ENCODE measurements at regions not wholly inside any gene's neighbourhood (a gene's known extent, or its start where the extent isn't known, plus 50 kb on each side); places are given as distances from the start of the nearest gene placed in this dataset.

DNA sequence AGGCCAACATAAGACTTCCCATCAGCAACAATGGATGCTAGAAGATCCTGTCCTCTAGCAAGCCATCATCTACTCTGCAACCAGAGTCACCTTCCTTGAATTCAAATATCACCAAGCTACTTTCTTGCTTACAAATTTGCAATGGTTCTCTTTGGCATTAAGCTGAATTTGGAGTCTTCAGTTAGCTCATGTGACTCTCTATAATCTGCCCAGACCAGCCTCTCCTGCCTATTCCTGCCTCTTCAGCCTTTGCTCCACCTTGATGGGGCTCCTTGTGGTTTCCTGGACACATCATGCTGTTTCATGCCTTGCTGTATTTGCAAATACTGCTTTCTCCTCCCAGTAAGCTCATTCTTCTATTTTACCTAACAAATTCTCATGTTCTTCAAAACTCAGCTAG is 82.3 kb downstream of the RASSF10 start:
- Histone ChIP-seq H3K27ac (no peak overlapping the region), H3K27me3 (no peaks in the 10 kb centered on the region), H3K9me3 (ENCODE audit: low read depth) (no peaks in the 10 kb centered on the region), H3K36me3 (no peaks in the 10 kb centered on the region), H3K4me1 (ENCODE audit: low read depth) (no peaks in the 10 kb centered on the region), H3K4me3 (no peak overlapping the region)
- no peak for TF ChIP-seq CTCF (IDR thresholded peaks at IDR 0.05; ENCODE audit: low read depth, low read length)
- no peak for DNase-seq (ENCODE audit: low read depth in 1 of 2, low spot score in 1 of 2)

DNA sequence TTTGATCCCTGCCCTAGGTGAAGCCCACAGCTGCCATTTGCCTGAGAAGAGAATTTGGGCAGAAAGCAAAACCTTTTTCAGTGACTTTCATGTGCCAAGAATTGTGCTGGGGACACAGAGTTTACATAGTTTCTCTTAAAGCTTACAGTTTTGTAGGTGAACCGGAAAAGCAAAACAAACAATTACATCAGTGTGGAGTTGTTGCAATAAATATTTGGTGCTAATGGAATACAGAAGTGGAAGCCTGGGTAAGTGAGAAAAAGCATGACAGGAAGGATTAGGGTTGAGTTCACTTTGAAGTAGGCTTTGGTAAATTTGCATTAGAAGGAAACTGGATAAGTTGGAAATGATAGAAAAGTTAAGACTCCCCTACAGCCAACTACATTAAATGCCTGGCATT is 82.7 kb downstream of the RASSF10 start:
- no peaks in the 10 kb centered on the region for H3K4me1 ChIP-seq (ENCODE audit: low read depth)
- no peak for DNase-seq (ENCODE audit: low read depth in 1 of 2, low spot score in 1 of 2)
- no peak for TF ChIP-seq CTCF (IDR thresholded peaks at IDR 0.05; ENCODE audit: low read depth, low read length)
- H3K27ac ChIP-seq = no peak overlapping the region
- H3K36me3 ChIP-seq = no peaks in the 10 kb centered on the region
- no peaks in the 10 kb centered on the region for H3K9me3 ChIP-seq (ENCODE audit: low read depth)
- H3K4me3 ChIP-seq = no peak overlapping the region
- no peaks in the 10 kb centered on the region for H3K27me3 ChIP-seq

DNA sequence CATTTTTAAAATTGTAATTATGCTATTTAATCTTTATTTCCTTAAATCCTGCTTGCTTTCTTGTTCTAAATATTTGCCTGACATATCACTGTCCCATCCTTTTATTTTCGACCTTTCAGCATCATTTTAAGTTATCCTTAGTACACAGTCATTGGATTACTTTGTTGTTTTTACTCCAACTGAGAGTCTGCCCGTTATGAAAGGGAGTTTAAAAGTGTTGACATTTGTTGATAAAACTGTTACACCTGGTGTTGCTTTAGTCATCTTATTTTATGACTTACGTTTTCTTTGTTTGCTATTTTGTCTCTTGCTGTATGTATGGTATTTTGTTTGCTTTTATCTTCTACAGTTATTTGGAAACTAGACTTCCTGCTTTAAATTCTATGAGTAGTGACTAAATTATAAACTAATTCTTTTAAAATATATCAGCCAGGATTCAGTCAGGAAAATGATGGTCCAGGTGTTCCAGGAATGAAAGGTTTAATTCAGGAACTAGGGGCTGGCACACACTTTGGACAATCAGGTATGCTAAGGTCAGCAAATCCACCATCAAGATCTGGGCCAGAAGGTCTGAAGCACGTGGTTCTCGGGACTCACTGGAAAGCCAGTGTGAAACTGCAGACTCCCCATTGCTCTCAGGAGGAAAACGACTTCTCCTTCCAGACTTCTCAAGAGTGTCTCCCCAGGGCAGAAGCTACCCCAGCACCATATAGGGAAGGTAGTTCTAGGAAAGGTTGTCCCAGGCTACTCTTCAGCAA is 86.0 kb downstream of the RASSF10 start:
- Histone ChIP-seq H3K36me3 (no peaks in the 10 kb centered on the region), H3K27me3 (no peaks in the 10 kb centered on the region), H3K27ac (no peak overlapping the region), H3K9me3 (ENCODE audit: low read depth) (no peaks in the 10 kb centered on the region), H3K4me3 (no peak overlapping the region), H3K4me1 (ENCODE audit: low read depth) (no peaks in the 10 kb centered on the region)
- TF ChIP-seq CTCF (IDR thresholded peaks at IDR 0.05; ENCODE audit: low read depth, low read length) = no peak
- DNase-seq (ENCODE audit: low read depth in 1 of 2, low spot score in 1 of 2) = no peak

DNA sequence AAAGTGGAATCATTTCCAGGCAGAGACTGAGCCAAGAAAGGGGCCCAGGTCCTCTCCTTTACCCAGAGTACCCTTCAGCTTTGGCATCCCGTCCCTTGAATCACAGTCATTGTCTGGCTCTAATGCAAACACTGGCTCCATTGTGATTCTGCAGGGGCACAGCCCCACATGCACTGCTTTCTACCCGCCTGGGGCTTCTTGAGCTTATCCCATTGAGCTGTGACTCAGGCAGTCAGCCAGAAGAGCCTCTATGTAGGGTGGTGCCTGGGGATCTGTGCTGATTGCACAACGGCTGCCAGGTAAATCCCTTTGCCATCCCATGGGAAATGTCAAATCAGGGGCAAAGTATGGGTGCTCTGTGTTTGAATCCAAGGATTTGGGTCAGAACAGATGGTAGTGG is 88.9 kb downstream of the RASSF10 start:
- Histone ChIP-seq H3K27me3 (no peaks in the 10 kb centered on the region), H3K27ac (no peak overlapping the region), H3K9me3 (ENCODE audit: low read depth) (no peaks in the 10 kb centered on the region), H3K4me3 (no peak overlapping the region), H3K4me1 (ENCODE audit: low read depth) (no peaks in the 10 kb centered on the region), H3K36me3 (no peaks in the 10 kb centered on the region)
- no peak for TF ChIP-seq CTCF (IDR thresholded peaks at IDR 0.05; ENCODE audit: low read depth, low read length)
- no peak for DNase-seq (ENCODE audit: low read depth in 1 of 2, low spot score in 1 of 2)

DNA sequence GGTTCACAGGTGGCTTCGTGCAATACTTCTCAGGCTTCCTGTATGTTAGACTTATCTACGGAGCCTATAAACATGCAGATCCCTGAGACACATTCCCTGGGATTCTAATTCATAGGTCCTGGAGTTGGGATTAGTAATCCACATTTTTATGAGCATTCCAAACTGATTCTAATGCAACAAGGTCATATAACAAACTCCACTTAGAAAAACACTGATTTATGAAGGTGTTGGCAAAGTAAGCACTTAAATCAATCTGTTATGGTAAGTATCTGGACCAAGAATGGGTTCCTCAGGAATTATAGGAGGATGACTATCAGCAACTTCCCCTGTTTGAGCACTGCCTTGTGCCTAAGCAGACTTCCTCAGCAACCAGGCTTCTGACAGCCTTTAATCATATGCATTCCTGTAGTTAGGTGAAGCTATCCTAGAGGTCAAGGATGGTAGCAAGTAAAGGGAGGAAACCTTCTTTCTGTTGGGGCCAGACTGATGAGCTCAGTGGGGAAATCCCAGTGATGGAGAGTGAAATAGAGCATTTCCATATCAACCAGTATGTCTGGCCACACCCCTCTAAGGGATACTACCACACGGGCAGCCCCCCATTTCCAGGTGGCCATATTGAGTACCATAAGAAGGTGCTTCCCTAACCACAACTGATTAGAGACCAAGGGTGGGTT is 89.6 kb downstream of the RASSF10 start:
- Histone ChIP-seq H3K36me3 (no peaks in the 10 kb centered on the region), H3K4me3 (no peak overlapping the region), H3K27me3 (no peaks in the 10 kb centered on the region), H3K9me3 (ENCODE audit: low read depth) (no peaks in the 10 kb centered on the region), H3K27ac (no peak overlapping the region), H3K4me1 (ENCODE audit: low read depth) (no peaks in the 10 kb centered on the region)
- no peak for TF ChIP-seq CTCF (IDR thresholded peaks at IDR 0.05; ENCODE audit: low read depth, low read length)
- DNase-seq (ENCODE audit: low read depth in 1 of 2, low spot score in 1 of 2) = no peak
